Adrenal gland (tissue), 5 donors: ENCODE measurements at regions not wholly inside any gene's neighbourhood (a gene's known extent, or its start where the extent isn't known, plus 50 kb on each side); places are given as distances from the start of the nearest gene placed in this dataset.

ENCODE experiments used
- CTCF ChIP-seq, 6 experiments: fragments of 450-650 bp in 4 of 6; fragments of 200-600 bp in 2 of 6; sonication (generic) in 1 of 6; IDR thresholded peaks; 1 replicate in 5 of 6; 2 replicates in 1 of 6; pipeline versions ENCODE4 v1.5.1 to v1.8.0; 2016 to 2021; ENCODE audit warnings: antibody characterized with exemption in 6 of 6, mild to moderate bottlenecking in 2 of 6, moderate library complexity in 1 of 6
- POLR2A ChIP-seq, 2 donors: fragments of 450-650 bp; IDR thresholded peaks; one replicate each; pipeline ENCODE4 v1.6.1; 2017; ENCODE audit warnings: antibody characterized with exemption in 2 of 2, mild to moderate bottlenecking in 2 of 2, moderate library complexity in 1 of 2
- donor health status: DM: no; HTN: no; CAD: no.

DNA sequence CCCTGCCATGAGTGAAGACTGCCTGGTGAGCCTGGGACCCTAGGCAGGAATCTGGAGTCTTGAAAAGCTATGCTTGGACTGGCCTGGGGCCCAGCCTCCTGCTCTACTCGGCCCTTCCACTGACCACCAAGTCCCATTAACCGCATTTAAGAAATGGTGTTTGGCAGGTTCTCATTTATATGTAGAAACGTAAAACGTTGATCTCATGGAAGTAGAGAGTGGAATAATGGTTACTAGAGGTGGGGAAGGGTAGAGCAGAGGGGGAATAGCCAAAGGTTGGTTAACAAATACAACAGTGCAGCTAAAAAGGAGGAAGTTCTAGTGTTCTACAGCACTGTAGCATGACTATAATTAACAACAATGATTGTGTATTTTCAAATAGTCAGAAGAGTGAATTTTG is 72.9 kb upstream of the EED start:
- TF ChIP-seq CTCF (IDR thresholded peaks at IDR 0.05): no peak
- TF ChIP-seq POLR2A (IDR thresholded peaks at IDR 0.05): no peak
